H1 (cell line): ENCODE measurements at regions not wholly inside any gene's neighbourhood (a gene's known extent, or its start where the extent isn't known, plus 50 kb on each side); places are given as distances from the start of the nearest gene placed in this dataset.

Source experiments
- CTCF ChIA-PET: fragments of 300-600 bp; sonication (Branson Sonifier 250); formaldehyde crosslinking; loops from one replicate; lab custom pipeline; 2021; ENCODE audit not compliant: partially characterized antibody; lab: Charles Lee
- POLR2A ChIA-PET: fragments of 300-600 bp; sonication (Branson Sonifier 250); formaldehyde crosslinking; loops from one replicate; lab custom pipeline; 2021; ENCODE audit warnings: inconsistent platforms; ENCODE audit not compliant: partially characterized antibody; lab: Charles Lee
- DNase-seq, 2 experiments: peaks; one replicate each; pipeline versions ENCODE4 v3.0.0 to v3.0.0-alpha.2; 2010 to 2022; ENCODE audit warnings: low spot score in 2 of 2, low read depth in 1 of 2, mixed read lengths in 1 of 2
- FAIRE-seq: peaks from 2 replicates; lab custom pipeline; 2011; peaks lifted over from hg19 to GRCh38; lab: Jason Lieb, UNC
- H2AFZ ChIP-seq: 2 replicates; pipeline ENCODE4 v1.8.1; 2012; ENCODE audit warnings: low read length, inconsistent platforms
- H2AK5ac ChIP-seq: 2 replicates; pipeline ENCODE4 v1.6.1; 2013; ENCODE audit warnings: low read depth, low read length
- H2BK120ac ChIP-seq: replicated peaks from 2 replicates; pipeline ENCODE3; 2013; ENCODE audit warnings: low read depth, low read length, inconsistent platforms
- H2BK12ac ChIP-seq: 2 replicates; pipeline ENCODE4 v1.6.1; 2013; ENCODE audit warnings: low read depth, low read length
- H2BK15ac ChIP-seq: 2 replicates; pipeline ENCODE4 v1.6.1; 2013; ENCODE audit warnings: low read length
- H2BK20ac ChIP-seq: 2 replicates; pipeline ENCODE4 v1.6.1; 2013; ENCODE audit warnings: low read length
- H2BK5ac ChIP-seq: 2 replicates; pipeline ENCODE4 v1.6.1; 2013; ENCODE audit warnings: low read depth, low read length
- H3K14ac ChIP-seq: 2 replicates; pipeline ENCODE4 v1.6.1; 2013; ENCODE audit warnings: inconsistent platforms; ENCODE audit not compliant: insufficient read length
- H3K18ac ChIP-seq: 2 replicates; pipeline ENCODE4 v1.6.1; 2013; ENCODE audit warnings: low read length; ENCODE audit errors: extremely low read depth
- H3K23ac ChIP-seq: 2 replicates; pipeline ENCODE4 v1.6.1; 2013; ENCODE audit warnings: inconsistent platforms; ENCODE audit not compliant: insufficient read length
- H3K23me2 ChIP-seq: 2 replicates; pipeline ENCODE4 v1.6.1; 2013; ENCODE audit warnings: low read depth, low read length
- H3K27ac ChIP-seq: 2 replicates; pipeline ENCODE4 v1.6.1; 2011; ENCODE audit warnings: low read depth, low read length, inconsistent platforms
- H3K27me3 ChIP-seq, 4 experiments: replicated peaks in 1 of 4; 1 replicate in 1 of 4; 2 replicates in 3 of 4; pipeline versions ENCODE4 v1.6.1 to v1.8.1; 2011 to 2013; ENCODE audit warnings: low read length in 3 of 4, mild to moderate bottlenecking in 3 of 4, inconsistent platforms in 2 of 4, mixed read lengths in 2 of 4, moderate library complexity in 1 of 4; ENCODE audit not compliant: control insufficient read depth in 3 of 4, insufficient read depth in 3 of 4; ENCODE audit errors: extremely low read depth in 1 of 4
- H3K36me3 ChIP-seq, 4 experiments: 2 replicates each; pipeline versions ENCODE4 v1.6.1 to v1.8.1; 2011 to 2013; ENCODE audit warnings: mild to moderate bottlenecking in 4 of 4, low read length in 3 of 4, moderate library complexity in 2 of 4, control low read depth in 1 of 4, inconsistent platforms in 1 of 4; ENCODE audit not compliant: insufficient read depth in 4 of 4, control insufficient read depth in 2 of 4
- H3K4ac ChIP-seq: replicated peaks from 2 replicates; pipeline ENCODE3; 2013; ENCODE audit warnings: low read length, low read depth, mixed read lengths, inconsistent platforms; ENCODE audit not compliant: insufficient read length
- H3K4me1 ChIP-seq, 4 experiments: replicated peaks in 1 of 4; 1 replicate in 1 of 4; 2 replicates in 3 of 4; pipeline versions ENCODE4 v1.6.1 to v1.8.1; 2011 to 2013; ENCODE audit warnings: low read length in 3 of 4, inconsistent platforms in 2 of 4, mixed read lengths in 1 of 4; ENCODE audit not compliant: insufficient read depth in 4 of 4, control insufficient read depth in 3 of 4
- H3K4me2 ChIP-seq, 2 experiments: 2 replicates each; pipeline versions ENCODE4 v1.6.1 to v1.8.1; 2011 to 2013; ENCODE audit warnings: low read depth in 2 of 2, low read length in 2 of 2, control low read depth in 1 of 2, inconsistent platforms in 1 of 2, mild to moderate bottlenecking in 1 of 2; ENCODE audit not compliant: insufficient read depth in 1 of 2
- H3K4me3 ChIP-seq, 4 experiments: fragments of 200-600, 300-600 bp in 1 of 4; sonication (generic), shearing (Covaris generic), sonication (Bioruptor Twin) in 1 of 4; 2 replicates each; pipeline versions ENCODE4 v1.5.1 to v1.8.1; 2011 to 2016; ENCODE audit warnings: low read length in 4 of 4, low read depth in 3 of 4, control low read depth in 2 of 4, inconsistent platforms in 2 of 4, mild to moderate bottlenecking in 2 of 4, mixed read lengths in 1 of 4, moderate library complexity in 1 of 4; ENCODE audit not compliant: insufficient read depth in 2 of 4; ENCODE audit errors: extremely low read depth in 1 of 4
- H3K56ac ChIP-seq: replicated peaks from 2 replicates; pipeline ENCODE3; 2013; ENCODE audit warnings: low read depth, mild to moderate bottlenecking, mixed read lengths, low read length, inconsistent platforms; ENCODE audit not compliant: insufficient read length
- H3K79me1 ChIP-seq: 2 replicates; pipeline ENCODE4 v1.6.1; 2013; ENCODE audit warnings: low read depth, low read length, control low read depth
- H3K79me2 ChIP-seq, 2 experiments: 2 replicates each; pipeline versions ENCODE4 v1.6.1 to v1.8.1; 2012 to 2013; ENCODE audit warnings: low read length in 2 of 2, mild to moderate bottlenecking in 2 of 2, inconsistent platforms in 1 of 2; ENCODE audit not compliant: insufficient read depth in 2 of 2, control insufficient read depth in 1 of 2
- H3K9ac ChIP-seq, 4 experiments: replicated peaks in 1 of 4; 1 replicate in 1 of 4; 2 replicates in 3 of 4; pipeline versions ENCODE4 v1.6.1 to v1.8.1; 2011 to 2013; ENCODE audit warnings: low read depth in 3 of 4, low read length in 3 of 4, control low read depth in 2 of 4, mild to moderate bottlenecking in 2 of 4, moderate library complexity in 2 of 4, inconsistent platforms in 1 of 4; ENCODE audit errors: extremely low read depth in 1 of 4
- H3K9me3 ChIP-seq, 2 experiments: 2 replicates each; pipeline versions ENCODE4 v1.6.1 to v1.8.1; 2012 to 2013; ENCODE audit warnings: mild to moderate bottlenecking in 2 of 2, moderate library complexity in 2 of 2, control low read depth in 1 of 2, inconsistent platforms in 1 of 2, low read depth in 1 of 2, low read length in 1 of 2, mixed read lengths in 1 of 2; ENCODE audit not compliant: insufficient read depth in 2 of 2
- H4K20me1 ChIP-seq, 2 experiments: replicated peaks in 1 of 2; 2 replicates each; pipeline versions ENCODE3 to v1.8.1; 2011 to 2013; ENCODE audit warnings: inconsistent platforms in 2 of 2, low read length in 2 of 2, mild to moderate bottlenecking in 1 of 2; ENCODE audit not compliant: insufficient read depth in 2 of 2, control insufficient read depth in 1 of 2
- H4K5ac ChIP-seq: 2 replicates; pipeline ENCODE4 v1.6.1; 2013; ENCODE audit warnings: low read length, low read depth, mixed read lengths, inconsistent platforms; ENCODE audit not compliant: insufficient read length
- H4K8ac ChIP-seq: 2 replicates; pipeline ENCODE4 v1.8.0; 2013; ENCODE audit warnings: mild to moderate bottlenecking, moderate library complexity, low read length, inconsistent platforms; ENCODE audit not compliant: insufficient read depth; ENCODE audit errors: extremely low read depth
- H4K91ac ChIP-seq: replicated peaks from 2 replicates; pipeline ENCODE3; 2013; ENCODE audit warnings: low read length, mixed read lengths, inconsistent platforms; ENCODE audit not compliant: insufficient read length
- BACH1 ChIP-seq: IDR thresholded peaks from 2 replicates; pipeline ENCODE4 v1.6.1; 2012; ENCODE audit warnings: low read length, improper control_type of control experiment
- CHD1 ChIP-seq: IDR thresholded peaks from 2 replicates; pipeline ENCODE4 v1.6.1; 2012; ENCODE audit warnings: low read depth, low read length, improper control_type of control experiment
- FOSL1 ChIP-seq: IDR thresholded peaks from 2 replicates; pipeline ENCODE4 v1.6.1; 2011; ENCODE audit warnings: mild to moderate bottlenecking, low read depth, low read length, moderate library complexity; ENCODE audit not compliant: insufficient read depth
- SP1 ChIP-seq: IDR thresholded peaks from 2 replicates; pipeline ENCODE4 v1.6.1; 2011; ENCODE audit warnings: low read depth, low read length

DNA sequence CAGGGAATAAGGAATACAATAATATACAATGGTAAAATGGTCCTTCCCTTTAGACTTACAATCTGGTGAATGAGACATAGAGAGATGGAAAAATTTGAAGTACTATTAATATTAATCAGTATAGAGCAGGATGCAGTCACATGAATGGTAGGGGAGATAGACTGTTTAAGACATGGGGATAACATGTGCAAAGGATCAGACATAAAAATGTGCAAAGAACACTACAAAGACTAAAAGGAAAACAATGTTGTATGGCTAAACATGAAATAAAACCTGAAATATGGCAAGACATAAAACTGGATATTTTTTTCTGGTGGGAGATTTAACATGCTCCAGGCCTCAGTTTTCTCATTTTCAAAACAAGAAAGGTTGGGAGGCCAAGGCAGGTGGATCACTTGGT, 182.4 kb upstream of the DPT start:
- DNase-seq (no peak), FAIRE-seq (no peak)
- H3K36me3 ChIP-seq: no peaks in the 10 kb centered on the region
- no peak overlapping the region for H3K56ac ChIP-seq
- no peak overlapping the region for H2AK5ac ChIP-seq
- H3K4me2 ChIP-seq: no peak overlapping the region
- no peaks in the 10 kb centered on the region for H4K20me1 ChIP-seq
- H3K27ac ChIP-seq: no peak overlapping the region
- no peaks in the 10 kb centered on the region for H3K79me2 ChIP-seq
- no peak overlapping the region for H3K4ac ChIP-seq
- no peaks in the 10 kb centered on the region for H3K9me3 ChIP-seq
- H2BK20ac ChIP-seq: no peak overlapping the region
- no peak overlapping the region for H2AFZ ChIP-seq
- H2BK120ac ChIP-seq: no peak overlapping the region
- no peak overlapping the region for H2BK5ac ChIP-seq
- no peak overlapping the region for H4K91ac ChIP-seq
- H3K23ac ChIP-seq: no peak overlapping the region
- no peak overlapping the region for H3K14ac ChIP-seq
- no peak overlapping the region for H4K5ac ChIP-seq
- no peaks in the 10 kb centered on the region for H3K27me3 ChIP-seq
- no peak overlapping the region for H4K8ac ChIP-seq
- no peak overlapping the region for H3K9ac ChIP-seq
- H3K79me1 ChIP-seq: no peaks in the 10 kb centered on the region
- no peak overlapping the region for H3K18ac ChIP-seq
- CTCF ChIA-PET: no interaction called here
- no peaks in the 10 kb centered on the region for H3K23me2 ChIP-seq
- H2BK15ac ChIP-seq: no peak overlapping the region
- no peak overlapping the region for H2BK12ac ChIP-seq
- no peaks in the 10 kb centered on the region for H3K4me1 ChIP-seq
- POLR2A ChIA-PET: no interaction called here
- H3K4me3 ChIP-seq: no peak overlapping the region
- no peak for TF ChIP-seq BACH1
- no peak for TF ChIP-seq SP1
- TF ChIP-seq CHD1: no peak
- TF ChIP-seq FOSL1: no peak
